ENCODE measurements at regions not wholly inside any gene's neighbourhood (a gene's known extent, or its start where the extent isn't known, plus 50 kb on each side); places are given as distances from the start of the nearest gene placed in this dataset.

GRCh38 chr17:12519956-12520594 lies 145.6 kb upstream of the MYOCD start:
- TF ChIP-seq CTCF (IDR thresholded peaks at IDR 0.05) (no peak), POLR2A (IDR thresholded peaks at IDR 0.05) (no peak)

All from tibial nerve (tissue), 3 donors.